ENCODE measurements at regions not wholly inside any gene's neighbourhood (a gene's known extent, or its start where the extent isn't known, plus 50 kb on each side); places are given as distances from the start of the nearest gene placed in this dataset.

- peaks cover 2% of the 10 kb centered on the region; the same call in 2 of the 3 replicates for H3K9me3 ChIP-seq (replicated peaks; ENCODE audit: control insufficient read depth, insufficient read depth, low read length)
- intact Hi-C loops (cut with micrococcal nuclease; ENCODE audit: unreplicated experiment), result no loop called here
- FAIRE-seq, result no peak
- no peak for ATAC-seq
- no peaks in the 10 kb centered on the region for H3K27me3 ChIP-seq (replicated peaks in 1 of 2; ENCODE audit: control insufficient read depth in 2 of 2, insufficient read depth in 2 of 2, low read length in 1 of 2)
- BruUV-seq (replicated peaks), result no TSS peak
- CTCF ChIA-PET, result interaction anchor here (0.7 to 1.3 kb wide), 4 partner anchors 14 to 160 kb away, joined by 3 to 4 read pairs (median 4); no protein-coding TSS in a partner anchor
- in situ Hi-C loops (cut with MboI), result no loop called here
- H3K79me2 ChIP-seq (ENCODE audit: control insufficient read depth, insufficient read depth, low read length), result no peaks in the 10 kb centered on the region
- TF ChIP-seq SKIL (IDR thresholded peaks at IDR 0.05; ENCODE audit: low read depth, poor library complexity, severe bottlenecking) (no peak), WRNIP1 (IDR thresholded peaks at IDR 0.05; ENCODE audit: borderline replicate concordance, low read depth, low read length) (no peak), CBFB (IDR thresholded peaks at IDR 0.05; ENCODE audit: low read depth) (no peak), GATAD2B (conservative IDR thresholded peaks at IDR 0.05; ENCODE audit: low read depth) (no peak), EGR1 (IDR thresholded peaks at IDR 0.05; ENCODE audit: borderline replicate concordance in 1 of 2, low read depth in 2 of 2, low read length in 2 of 2) (no peak), ZBTB40 (IDR thresholded peaks at IDR 0.05; ENCODE audit: borderline replicate concordance) (no peak), SREBF2 (IDR thresholded peaks at IDR 0.05; ENCODE audit: low read length) (no peak)
- peaks cover 33% of the 10 kb centered on the region for H3K4me1 ChIP-seq (ENCODE audit: control insufficient read depth, insufficient read depth, low read length)
- no peak overlapping the region for H3K27ac ChIP-seq (ENCODE audit: control insufficient read depth, insufficient read depth)
- POLR2A ChIA-PET, result no interaction called here
- WGBS (ENCODE audit: insufficient coverage, insufficient replicate concordance, low lambda C conversion rate, missing lambda C conversion rate), result 97% methylated on average over 3 of the region's 3 CpGs
- no peak overlapping the region for H3K4me3 ChIP-seq
- SMC1A ChIA-PET (ENCODE audit: uncharacterized antibody, unreplicated experiment), result interaction anchor here (0.9 to 5.1 kb wide), 9 partner anchors 16 to 116 kb away, joined by 3 to 24 read pairs (median 3); no protein-coding TSS in a partner anchor
- H4K20me1 ChIP-seq (ENCODE audit: control insufficient read depth, insufficient read depth), result no peaks in the 10 kb centered on the region
- no peak overlapping the region for H2AFZ ChIP-seq (ENCODE audit: control insufficient read depth, low read depth, low read length)
- no peak for DNase-seq (ENCODE audit: low read depth, low spot score)
- no peak overlapping the region for H3K9ac ChIP-seq (ENCODE audit: control insufficient read depth, insufficient read depth, low read length)
- no peaks in the 10 kb centered on the region for H3K36me3 ChIP-seq (ENCODE audit: control insufficient read depth in 2 of 2, insufficient read depth in 2 of 2, low read length in 1 of 2)
- H3K4me2 ChIP-seq (ENCODE audit: control insufficient read depth, insufficient read depth), result no peak overlapping the region
- RAD21 ChIA-PET (ENCODE audit: unreplicated experiment), result interaction anchor here (1.5 kb wide), 1 partner anchor 16 kb away, joined by 3 read pairs; no protein-coding TSS in a partner anchor
Observed at GRCh38 chr13:42494157-42494556, 79.8 kb upstream of the TNFSF11 start.
